AG08395 (cell line): ENCODE measurements at regions not wholly inside any gene's neighbourhood (a gene's known extent, or its start where the extent isn't known, plus 50 kb on each side); places are given as distances from the start of the nearest gene placed in this dataset.
"Not testable (repeated sequence)": the region's sequence is repeated elsewhere in the genome, so short reads cannot be mapped to it uniquely, and the experiment has no call there.

Experiments used
- DNase-seq: peaks from one replicate; pipeline ENCODE4 v3.0.0; 2012; ENCODE audit warnings: mixed read lengths, low spot score

- no peak for DNase-seq
Measured at GRCh38 chr18:10249801-10250200, 204.6 kb upstream of the APCDD1 start.

GRCh38 chr18:10252494-10252893 is 201.9 kb upstream of the APCDD1 start:
- DNase-seq: no peak

GRCh38 chr18:10252952-10253705 is 201.3 kb upstream of the APCDD1 start:
- no peak for DNase-seq

GRCh38 chr18:10256276-10256675 is 198.2 kb upstream of the APCDD1 start:
- DNase-seq: not testable (repeated sequence)

GRCh38 chr18:10258836-10259474 is 195.5 kb upstream of the APCDD1 start:
- DNase-seq: no peak

GRCh38 chr18:10259901-10260300 is 194.5 kb upstream of the APCDD1 start:
- no peak for DNase-seq

- DNase-seq: no peak
Measured at GRCh38 chr18:10261344-10262276, 192.8 kb upstream of the APCDD1 start.

GRCh38 chr18:10262566-10262965 is 191.9 kb upstream of the APCDD1 start:
- DNase-seq: no peak

- no peak for DNase-seq
Measured at GRCh38 chr18:10264260-10264659, 190.2 kb upstream of the APCDD1 start.

- DNase-seq: no peak
Measured at GRCh38 chr18:10265560-10266333, 188.7 kb upstream of the APCDD1 start.

- no peak for DNase-seq
Measured at GRCh38 chr18:10266334-10266590, 188.2 kb upstream of the APCDD1 start.

GRCh38 chr18:10269261-10269660 is 185.2 kb upstream of the APCDD1 start:
- no peak for DNase-seq

- peak; percentile 62 for DNase-seq
Measured at GRCh38 chr18:10270151-10270571, 184.3 kb upstream of the APCDD1 start.

GRCh38 chr18:10271481-10271880 is 183.0 kb upstream of the APCDD1 start:
- DNase-seq: peak; percentile 59

- DNase-seq: peak; percentile 93
Measured at GRCh38 chr18:10274301-10274700, 180.1 kb upstream of the APCDD1 start.

GRCh38 chr18:10275486-10275885 is 178.9 kb upstream of the APCDD1 start:
- no peak for DNase-seq

GRCh38 chr18:10278265-10278664 is 176.2 kb upstream of the APCDD1 start:
- no peak for DNase-seq

- DNase-seq: no peak
Measured at GRCh38 chr18:10279471-10279870, 175.0 kb upstream of the APCDD1 start.

GRCh38 chr18:10279905-10280644 is 174.4 kb upstream of the APCDD1 start:
- DNase-seq: no peak

GRCh38 chr18:10284540-10285282 is 169.7 kb upstream of the APCDD1 start:
- no peak for DNase-seq

- no peak for DNase-seq
Measured at GRCh38 chr18:10285283-10285640, 169.2 kb upstream of the APCDD1 start.
